HCT116 (cell line): ENCODE measurements at regions not wholly inside any gene's neighbourhood (a gene's known extent, or its start where the extent isn't known, plus 50 kb on each side); places are given as distances from the start of the nearest gene placed in this dataset.

ENCODE experiments used
- ATAC-seq: fragments of 200-7000 bp; cut with Tn5 transposase; 2 replicates; pipeline ENCODE4 v1.9.1; 2020; ENCODE audit warnings: mild to moderate bottlenecking, moderate library complexity
- BruUV-seq: library from RNA; stranded (reverse); fragments of 400-500 nt; replicated peaks from 2 replicates; lab custom pipeline; 2021; lab: Mats Ljungman, UMichigan
- CTCF ChIA-PET: fragments of 300-600 bp; sonication (Branson Sonifier 250); formaldehyde crosslinking; loops from one replicate; lab custom pipeline; 2021; ENCODE audit warnings: antibody characterized with exemption; lab: Charles Lee
- POLR2A ChIA-PET: fragments of 300-600, 350-600 bp; sonication (Branson Sonifier 250); formaldehyde crosslinking; loops from one replicate; lab custom pipeline; 2021; ENCODE audit warnings: antibody characterized with exemption; lab: Charles Lee
- RAD21 ChIA-PET, 2 experiments: fragments of 300-600 bp; sonication (Branson Sonifier 250); formaldehyde crosslinking; loops; one replicate each; lab custom pipeline; 2023; ENCODE audit warnings: low total read pairs in 2 of 2; ENCODE audit not compliant: uncharacterized antibody in 2 of 2, unreplicated experiment in 2 of 2, low non-redundant PET in 1 of 2; lab: Charles Lee
- DNase-seq: peaks from one replicate; pipeline ENCODE4 v3.0.0-alpha.2; 2010; ENCODE audit warnings: low read depth, low spot score
- H2AFZ ChIP-seq: fragments of 200-600 bp; shearing (Covaris generic), sonication (generic); 2 replicates; pipeline ENCODE4 v1.6.1; 2017; ENCODE audit warnings: low read depth, mixed run types, mixed read lengths, antibody characterized with exemption, low read length; ENCODE audit not compliant: poor library complexity, severe bottlenecking
- H3K27ac ChIP-seq: 2 replicates; pipeline ENCODE4 v1.5.1; 2012; ENCODE audit warnings: low read depth, low read length
- H3K27me3 ChIP-seq: fragments of 200-600 bp; sonication (generic); 2 replicates; pipeline ENCODE4 v1.6.1; 2016; ENCODE audit warnings: mixed run types, low read length, mixed read lengths; ENCODE audit not compliant: insufficient read depth
- H3K36me3 ChIP-seq, 2 experiments: fragments of 200-500 bp in 1 of 2; fragments of 200-600 bp in 1 of 2; sonication (Bioruptor generic) in 1 of 2; sonication (generic) in 1 of 2; 2 replicates each; pipeline versions ENCODE4 v1.5.1 to v1.6.1; 2014 to 2016; ENCODE audit warnings: low read length in 2 of 2, inconsistent platforms in 1 of 2, mixed read lengths in 1 of 2, mixed run types in 1 of 2; ENCODE audit not compliant: insufficient read depth in 2 of 2, control insufficient read depth in 1 of 2
- H3K4me1 ChIP-seq, 2 experiments: fragments of 200-600 bp in 1 of 2; sonication (generic) in 1 of 2; 2 replicates each; pipeline versions ENCODE4 v1.5.1 to v1.6.1; 2012 to 2017; ENCODE audit warnings: low read length in 2 of 2, inconsistent platforms in 1 of 2, mild to moderate bottlenecking in 1 of 2, mixed read lengths in 1 of 2, mixed run types in 1 of 2, moderate library complexity in 1 of 2; ENCODE audit not compliant: insufficient read depth in 2 of 2, control insufficient read depth in 1 of 2
- H3K4me2 ChIP-seq: fragments of 200-600 bp; sonication (generic); 2 replicates; pipeline ENCODE4 v1.6.1; 2017; ENCODE audit warnings: mixed run types, low read length, mixed read lengths
- H3K4me3 ChIP-seq, 2 experiments: fragments of 200-600 bp in 1 of 2; sonication (generic) in 1 of 2; replicated peaks in 1 of 2; 2 replicates each; pipeline ENCODE4 v1.5.1; 2011 to 2016; ENCODE audit warnings: low read length in 2 of 2, control low read depth in 1 of 2, low read depth in 1 of 2, mild to moderate bottlenecking in 1 of 2, mixed read lengths in 1 of 2, mixed run types in 1 of 2
- H3K79me2 ChIP-seq: fragments of 200-600 bp; sonication (generic); 2 replicates; pipeline ENCODE4 v1.6.1; 2017; ENCODE audit warnings: mild to moderate bottlenecking, mixed run types, low read length, moderate library complexity, mixed read lengths; ENCODE audit not compliant: insufficient read depth
- H3K9ac ChIP-seq: fragments of 200-600 bp; sonication (generic); 2 replicates; pipeline ENCODE4 v1.6.1; 2016; ENCODE audit warnings: low read length, mixed read lengths
- H3K9me2 ChIP-seq: fragments of 200-600 bp; sonication (generic), shearing (Covaris generic); 2 replicates; pipeline ENCODE4 v1.6.1; 2017; ENCODE audit warnings: mixed run types, mild to moderate bottlenecking, moderate library complexity; ENCODE audit not compliant: insufficient read depth
- H3K9me3 ChIP-seq, 2 experiments: fragments of 200-500 bp in 1 of 2; fragments of 200-600 bp in 1 of 2; sonication (Bioruptor generic) in 1 of 2; sonication (generic) in 1 of 2; 2 replicates each; pipeline ENCODE4 v1.6.1; 2014 to 2017; ENCODE audit warnings: low read length in 2 of 2, mixed read lengths in 2 of 2, inconsistent platforms in 1 of 2, low read depth in 1 of 2, mild to moderate bottlenecking in 1 of 2, mixed run types in 1 of 2, moderate library complexity in 1 of 2; ENCODE audit not compliant: control insufficient read depth in 1 of 2, insufficient read depth in 1 of 2
- H4K20me1 ChIP-seq: fragments of 200-600 bp; sonication (generic), shearing (Covaris generic); 2 replicates; pipeline ENCODE4 v1.6.1; 2017; ENCODE audit warnings: mixed run types, mild to moderate bottlenecking, moderate library complexity; ENCODE audit not compliant: insufficient read depth
- CBX3 ChIP-seq: IDR thresholded peaks from 2 replicates; pipeline ENCODE4 v1.6.1; 2012; ENCODE audit warnings: low read depth
- ELF1 ChIP-seq: IDR thresholded peaks from 2 replicates; pipeline ENCODE4 v1.6.1; 2012; ENCODE audit warnings: low read depth, borderline replicate concordance
- EZH2phosphoT487 ChIP-seq: fragments of 200-600 bp; IDR thresholded peaks from 2 replicates; pipeline ENCODE4 v1.6.1; 2018; ENCODE audit warnings: antibody characterized with exemption, borderline replicate concordance
- FOSL1 ChIP-seq: IDR thresholded peaks from 2 replicates; pipeline ENCODE4 v1.6.1; 2012; ENCODE audit warnings: low read depth
- JUND ChIP-seq: IDR thresholded peaks from 2 replicates; pipeline ENCODE4 v1.6.1; 2012
- POLR2A ChIP-seq: IDR thresholded peaks from 2 replicates; pipeline ENCODE4 v1.7.0; 2011; ENCODE audit warnings: borderline replicate concordance; ENCODE audit not compliant: insufficient read depth, insufficient read length; ENCODE audit errors: extremely low read depth
- SRF ChIP-seq: IDR thresholded peaks from 2 replicates; pipeline ENCODE4 v1.6.1; 2012; ENCODE audit warnings: low read depth
- YY1 ChIP-seq: IDR thresholded peaks from 2 replicates; pipeline ENCODE4 v1.6.1; 2011; ENCODE audit warnings: low read length, low read depth, moderate library complexity, mild to moderate bottlenecking; ENCODE audit not compliant: insufficient replicate concordance; ENCODE audit errors: extremely low read depth
- ZNF274 ChIP-seq: fragments of 200-500 bp; sonication (Bioruptor generic); IDR thresholded peaks from 2 replicates; pipeline ENCODE4 v1.6.1; 2014; ENCODE audit warnings: mild to moderate bottlenecking, low read depth, low read length, inconsistent platforms
- intact Hi-C: fragments of 100-400 bp; cut with micrococcal nuclease; formaldehyde crosslinking; loops from 2 replicates; pipeline ENCODE4 v1.10.0; 2022
- TF ChIP-seq, protein P1 (sequence below), 3 experiments: fragments of 200-600 bp in 1 of 3; sonication (generic) in 1 of 3; IDR thresholded peaks in 2 of 3; conservative IDR thresholded peaks in 1 of 3; 2 replicates each; pipeline ENCODE4 v1.5.1; 2012 to 2017; ENCODE audit warnings: low read depth in 2 of 3, low read length in 2 of 3, antibody characterized with exemption in 1 of 3, borderline replicate concordance in 1 of 3, control low read depth in 1 of 3, mild to moderate bottlenecking in 1 of 3, mixed read lengths in 1 of 3, mixed run types in 1 of 3, moderate library complexity in 1 of 3; ENCODE audit not compliant: insufficient read depth in 1 of 3
- TF ChIP-seq, protein P2 (sequence below): IDR thresholded peaks from 2 replicates; pipeline ENCODE4 v1.6.1; 2012; ENCODE audit warnings: low read depth

- CTCF ChIA-PET: no interaction called here
- Histone ChIP-seq H4K20me1 (no peaks in the 10 kb centered on the region), H3K9me2 (no peaks in the 10 kb centered on the region), H3K9ac (no peak overlapping the region), H3K79me2 (no peaks in the 10 kb centered on the region), H3K36me3 (no peaks in the 10 kb centered on the region), H3K4me2 (no peak overlapping the region), H3K27me3 (peaks cover 25% of the 10 kb centered on the region), H3K9me3 (no peaks in the 10 kb centered on the region), H3K27ac (no peak overlapping the region), H2AFZ (no peak overlapping the region), H3K4me1 (no peaks in the 10 kb centered on the region), H3K4me3 (no peak overlapping the region)
- ATAC-seq (no peak), DNase-seq (no peak)
- RAD21 ChIA-PET: no interaction called here
- no peak for TF ChIP-seq POLR2A
- TF ChIP-seq YY1: no peak
- TF ChIP-seq, protein P1, sequence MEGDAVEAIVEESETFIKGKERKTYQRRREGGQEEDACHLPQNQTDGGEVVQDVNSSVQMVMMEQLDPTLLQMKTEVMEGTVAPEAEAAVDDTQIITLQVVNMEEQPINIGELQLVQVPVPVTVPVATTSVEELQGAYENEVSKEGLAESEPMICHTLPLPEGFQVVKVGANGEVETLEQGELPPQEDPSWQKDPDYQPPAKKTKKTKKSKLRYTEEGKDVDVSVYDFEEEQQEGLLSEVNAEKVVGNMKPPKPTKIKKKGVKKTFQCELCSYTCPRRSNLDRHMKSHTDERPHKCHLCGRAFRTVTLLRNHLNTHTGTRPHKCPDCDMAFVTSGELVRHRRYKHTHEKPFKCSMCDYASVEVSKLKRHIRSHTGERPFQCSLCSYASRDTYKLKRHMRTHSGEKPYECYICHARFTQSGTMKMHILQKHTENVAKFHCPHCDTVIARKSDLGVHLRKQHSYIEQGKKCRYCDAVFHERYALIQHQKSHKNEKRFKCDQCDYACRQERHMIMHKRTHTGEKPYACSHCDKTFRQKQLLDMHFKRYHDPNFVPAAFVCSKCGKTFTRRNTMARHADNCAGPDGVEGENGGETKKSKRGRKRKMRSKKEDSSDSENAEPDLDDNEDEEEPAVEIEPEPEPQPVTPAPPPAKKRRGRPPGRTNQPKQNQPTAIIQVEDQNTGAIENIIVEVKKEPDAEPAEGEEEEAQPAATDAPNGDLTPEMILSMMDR (IDR thresholded peaks at IDR 0.05 in 2 of 3, conservative IDR thresholded peaks at IDR 0.05 in 1 of 3; ENCODE audit: borderline replicate concordance in 1 of 3, insufficient read depth in 1 of 3, low read depth in 2 of 3, low read length in 2 of 3): no peak
- no peak for TF ChIP-seq ELF1
- TF ChIP-seq CBX3: no peak
- TF ChIP-seq EZH2phosphoT487: no peak
- TF ChIP-seq, protein P2, sequence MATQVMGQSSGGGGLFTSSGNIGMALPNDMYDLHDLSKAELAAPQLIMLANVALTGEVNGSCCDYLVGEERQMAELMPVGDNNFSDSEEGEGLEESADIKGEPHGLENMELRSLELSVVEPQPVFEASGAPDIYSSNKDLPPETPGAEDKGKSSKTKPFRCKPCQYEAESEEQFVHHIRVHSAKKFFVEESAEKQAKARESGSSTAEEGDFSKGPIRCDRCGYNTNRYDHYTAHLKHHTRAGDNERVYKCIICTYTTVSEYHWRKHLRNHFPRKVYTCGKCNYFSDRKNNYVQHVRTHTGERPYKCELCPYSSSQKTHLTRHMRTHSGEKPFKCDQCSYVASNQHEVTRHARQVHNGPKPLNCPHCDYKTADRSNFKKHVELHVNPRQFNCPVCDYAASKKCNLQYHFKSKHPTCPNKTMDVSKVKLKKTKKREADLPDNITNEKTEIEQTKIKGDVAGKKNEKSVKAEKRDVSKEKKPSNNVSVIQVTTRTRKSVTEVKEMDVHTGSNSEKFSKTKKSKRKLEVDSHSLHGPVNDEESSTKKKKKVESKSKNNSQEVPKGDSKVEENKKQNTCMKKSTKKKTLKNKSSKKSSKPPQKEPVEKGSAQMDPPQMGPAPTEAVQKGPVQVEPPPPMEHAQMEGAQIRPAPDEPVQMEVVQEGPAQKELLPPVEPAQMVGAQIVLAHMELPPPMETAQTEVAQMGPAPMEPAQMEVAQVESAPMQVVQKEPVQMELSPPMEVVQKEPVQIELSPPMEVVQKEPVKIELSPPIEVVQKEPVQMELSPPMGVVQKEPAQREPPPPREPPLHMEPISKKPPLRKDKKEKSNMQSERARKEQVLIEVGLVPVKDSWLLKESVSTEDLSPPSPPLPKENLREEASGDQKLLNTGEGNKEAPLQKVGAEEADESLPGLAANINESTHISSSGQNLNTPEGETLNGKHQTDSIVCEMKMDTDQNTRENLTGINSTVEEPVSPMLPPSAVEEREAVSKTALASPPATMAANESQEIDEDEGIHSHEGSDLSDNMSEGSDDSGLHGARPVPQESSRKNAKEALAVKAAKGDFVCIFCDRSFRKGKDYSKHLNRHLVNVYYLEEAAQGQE: no peak
- TF ChIP-seq FOSL1: no peak
- TF ChIP-seq JUND: no peak
- no peak for TF ChIP-seq ZNF274
- no peak for TF ChIP-seq SRF
- POLR2A ChIA-PET: no interaction called here
- no TSS peak for BruUV-seq
- intact Hi-C loops: no loop called here
These were observed 468.6 kb upstream of the CFAP20DC start for GRCh38 chr3:59518283-59519055.
